ENCODE measurements at regions not wholly inside any gene's neighbourhood (a gene's known extent, or its start where the extent isn't known, plus 50 kb on each side); places are given as distances from the start of the nearest gene placed in this dataset.

GRCh38 chr9:19995619-19996018 is 206.8 kb upstream of the SLC24A2 start:
- no peak for DNase-seq (ENCODE audit: low read depth)
- no peak for TF ChIP-seq CTCF (IDR thresholded peaks at IDR 0.05; ENCODE audit: low read length, missing control alignments)
- H3K4me3 ChIP-seq (replicated peaks; ENCODE audit: low read depth, low read length): no peak overlapping the region

GRCh38 chr9:19994296-19994695 is 205.5 kb upstream of the SLC24A2 start:
- H3K4me3 ChIP-seq (replicated peaks; ENCODE audit: low read depth, low read length): no peak overlapping the region
- DNase-seq (ENCODE audit: low read depth): no peak
- no peak for TF ChIP-seq CTCF (IDR thresholded peaks at IDR 0.05; ENCODE audit: low read length, missing control alignments)

GRCh38 chr9:19992556-19992955 is 203.7 kb upstream of the SLC24A2 start:
- TF ChIP-seq CTCF (IDR thresholded peaks at IDR 0.05; ENCODE audit: low read length, missing control alignments): no peak
- H3K4me3 ChIP-seq (replicated peaks; ENCODE audit: low read depth, low read length): no peak overlapping the region
- no peak for DNase-seq (ENCODE audit: low read depth)

- TF ChIP-seq CTCF (IDR thresholded peaks at IDR 0.05; ENCODE audit: low read length, missing control alignments): no peak
- no peak overlapping the region for H3K4me3 ChIP-seq (replicated peaks; ENCODE audit: low read depth, low read length)
- DNase-seq (ENCODE audit: low read depth): no peak
These were observed 200.4 kb upstream of the SLC24A2 start for GRCh38 chr9:19989213-19989612.

- DNase-seq (ENCODE audit: low read depth): no peak
- no peak overlapping the region for H3K4me3 ChIP-seq (replicated peaks; ENCODE audit: low read depth, low read length)
- no peak for TF ChIP-seq CTCF (IDR thresholded peaks at IDR 0.05; ENCODE audit: low read length, missing control alignments)
These were observed 199.4 kb upstream of the SLC24A2 start for GRCh38 chr9:19988281-19988680.

- no peak for TF ChIP-seq CTCF (IDR thresholded peaks at IDR 0.05; ENCODE audit: low read length, missing control alignments)
- no peak overlapping the region for H3K4me3 ChIP-seq (replicated peaks; ENCODE audit: low read depth, low read length)
- no peak for DNase-seq (ENCODE audit: low read depth)
These were observed 196.2 kb upstream of the SLC24A2 start for GRCh38 chr9:19985081-19985480.

GRCh38 chr9:19976226-19976625 is 187.4 kb upstream of the SLC24A2 start:
- no peak overlapping the region for H3K4me3 ChIP-seq (replicated peaks; ENCODE audit: low read depth, low read length)
- no peak for TF ChIP-seq CTCF (IDR thresholded peaks at IDR 0.05; ENCODE audit: low read length, missing control alignments)
- DNase-seq (ENCODE audit: low read depth): no peak
